H9 (cell line): ENCODE measurements at regions not wholly inside any gene's neighbourhood (a gene's known extent, or its start where the extent isn't known, plus 50 kb on each side); places are given as distances from the start of the nearest gene placed in this dataset.

ENCODE experiments used
- DNase-seq: peaks from one replicate; pipeline ENCODE4 v3.0.0-alpha.2; 2017
- H2AFZ ChIP-seq: one replicate; pipeline ENCODE4 v1.6.1; 2013; ENCODE audit warnings: mild to moderate bottlenecking, low read length, control low read depth, moderate library complexity
- H2AK5ac ChIP-seq: 2 replicates; pipeline ENCODE4 v1.6.1; 2013; ENCODE audit warnings: low read length, control low read depth, mixed read lengths; ENCODE audit not compliant: insufficient read length
- H2BK120ac ChIP-seq: one replicate; pipeline ENCODE4 v1.6.1; 2013; ENCODE audit warnings: low read depth, mild to moderate bottlenecking, low read length, control low read depth, inconsistent platforms; ENCODE audit not compliant: poor library complexity, severe bottlenecking
- H2BK12ac ChIP-seq: 2 replicates; pipeline ENCODE4 v1.6.1; 2013; ENCODE audit warnings: low read length, control low read depth, mixed read lengths, low read depth; ENCODE audit not compliant: insufficient read length
- H2BK15ac ChIP-seq: 2 replicates; pipeline ENCODE4 v1.6.1; 2013; ENCODE audit warnings: low read depth, low read length, control low read depth
- H2BK20ac ChIP-seq: one replicate; pipeline ENCODE4 v1.6.1; 2013; ENCODE audit warnings: low read depth, mild to moderate bottlenecking, low read length, control low read depth, inconsistent platforms; ENCODE audit not compliant: poor library complexity, severe bottlenecking
- H2BK5ac ChIP-seq: 2 replicates; pipeline ENCODE4 v1.6.1; 2013; ENCODE audit warnings: low read length, control low read depth, mixed read lengths; ENCODE audit not compliant: insufficient read length
- H3K14ac ChIP-seq: 2 replicates; pipeline ENCODE4 v1.6.1; 2013; ENCODE audit warnings: low read length, control low read depth; ENCODE audit not compliant: insufficient read depth
- H3K18ac ChIP-seq: 2 replicates; pipeline ENCODE4 v1.6.1; 2013; ENCODE audit warnings: low read depth, mild to moderate bottlenecking, mixed read lengths, low read length, control low read depth; ENCODE audit not compliant: insufficient read length
- H3K23ac ChIP-seq: 2 replicates; pipeline ENCODE4 v1.6.1; 2013; ENCODE audit warnings: low read length, control low read depth, mixed read lengths, low read depth; ENCODE audit not compliant: insufficient read length
- H3K23me2 ChIP-seq: 2 replicates; pipeline ENCODE4 v1.6.1; 2013; ENCODE audit warnings: low read depth, mild to moderate bottlenecking, mixed read lengths, low read length, control low read depth; ENCODE audit not compliant: insufficient read length, poor library complexity, severe bottlenecking
- H3K27ac ChIP-seq: 2 replicates; pipeline ENCODE4 v1.5.1; 2013; ENCODE audit warnings: low read length, control low read depth, mixed read lengths, low read depth; ENCODE audit not compliant: insufficient read length
- H3K27me3 ChIP-seq: 2 replicates; pipeline ENCODE4 v1.6.1; 2013; ENCODE audit warnings: low read length, control low read depth, inconsistent platforms; ENCODE audit not compliant: insufficient read depth
- H3K4ac ChIP-seq: 2 replicates; pipeline ENCODE4 v1.6.1; 2013; ENCODE audit warnings: low read depth, mild to moderate bottlenecking, control low read depth, inconsistent platforms, low read length, moderate library complexity
- H3K4me1 ChIP-seq: 2 replicates; pipeline ENCODE4 v1.6.1; 2013; ENCODE audit warnings: low read length, control low read depth, inconsistent platforms; ENCODE audit not compliant: insufficient read depth
- H3K4me2 ChIP-seq: 2 replicates; pipeline ENCODE4 v1.6.1; 2013; ENCODE audit warnings: low read length, control low read depth, mixed read lengths; ENCODE audit not compliant: insufficient read length, insufficient read depth
- H3K56ac ChIP-seq: 2 replicates; pipeline ENCODE4 v1.6.1; 2013; ENCODE audit warnings: low read depth, mild to moderate bottlenecking, mixed read lengths, low read length, control low read depth; ENCODE audit not compliant: insufficient read length
- H3K79me1 ChIP-seq: 2 replicates; pipeline ENCODE4 v1.6.1; 2013; ENCODE audit warnings: low read depth, mild to moderate bottlenecking, moderate library complexity, low read length, control low read depth, inconsistent platforms; ENCODE audit not compliant: insufficient read depth, poor library complexity, severe bottlenecking
- H3K79me2 ChIP-seq: 2 replicates; pipeline ENCODE4 v1.6.1; 2013; ENCODE audit warnings: low read length, control low read depth, inconsistent platforms; ENCODE audit not compliant: insufficient read depth
- H3K9ac ChIP-seq: 2 replicates; pipeline ENCODE4 v1.6.1; 2013; ENCODE audit warnings: low read length, control low read depth, mixed read lengths; ENCODE audit not compliant: insufficient read length; ENCODE audit errors: extremely low read depth
- H3K9me3 ChIP-seq: one replicate; pipeline ENCODE4 v1.6.1; 2013; ENCODE audit warnings: low read depth, low read length, inconsistent platforms; ENCODE audit not compliant: control insufficient read depth
- H3T11ph ChIP-seq: one replicate; pipeline ENCODE4 v1.6.1; 2013; ENCODE audit warnings: mild to moderate bottlenecking, low read length, control low read depth, inconsistent platforms
- H4K20me1 ChIP-seq: one replicate; pipeline ENCODE4 v1.6.1; 2013; ENCODE audit not compliant: control insufficient read depth, insufficient read length, insufficient read depth
- H4K5ac ChIP-seq: 2 replicates; pipeline ENCODE4 v1.6.1; 2013; ENCODE audit warnings: low read depth, mild to moderate bottlenecking, mixed read lengths, low read length, control low read depth; ENCODE audit not compliant: insufficient read length
- H4K8ac ChIP-seq: replicated peaks from 2 replicates; pipeline ENCODE4 v1.6.1; 2013; ENCODE audit warnings: low read length, control low read depth, mixed read lengths, low read depth; ENCODE audit not compliant: insufficient read length
- H4K91ac ChIP-seq: 2 replicates; pipeline ENCODE4 v1.6.1; 2013; ENCODE audit warnings: low read depth, mild to moderate bottlenecking, moderate library complexity, mixed read lengths, low read length, control low read depth; ENCODE audit not compliant: insufficient read length
- H3K27ac Mint-ChIP-seq, 3 experiments: 2 replicates in 2 of 3; 3 replicates in 1 of 3; pipeline ENCODE4 v1.8.0; 2020 to 2021; ENCODE audit warnings: mixed read lengths in 3 of 3, mild to moderate bottlenecking in 1 of 3, moderate library complexity in 1 of 3
- H3K27me3 Mint-ChIP-seq: 2 replicates; pipeline ENCODE4 v1.8.0; 2021; ENCODE audit warnings: low read depth, mild to moderate bottlenecking, moderate library complexity, mixed read lengths
- H3K36me3 Mint-ChIP-seq, 3 experiments: 2 replicates in 2 of 3; 3 replicates in 1 of 3; pipeline ENCODE4 v1.8.0; 2020 to 2021; ENCODE audit warnings: low read depth in 3 of 3, mixed read lengths in 3 of 3; ENCODE audit not compliant: insufficient read depth in 1 of 3
- H3K4me1 Mint-ChIP-seq, 2 experiments: 2 replicates each; pipeline ENCODE4 v1.8.0; 2020; ENCODE audit warnings: mixed read lengths in 2 of 2
- H3K4me3 Mint-ChIP-seq, 2 experiments: 2 replicates in 1 of 2; 3 replicates in 1 of 2; pipeline ENCODE4 v1.8.0; 2020 to 2021; ENCODE audit warnings: mild to moderate bottlenecking in 2 of 2, mixed read lengths in 2 of 2, moderate library complexity in 1 of 2
- H3K9me3 Mint-ChIP-seq, 2 experiments: 2 replicates in 1 of 2; 3 replicates in 1 of 2; pipeline ENCODE4 v1.8.0; 2020; ENCODE audit warnings: mild to moderate bottlenecking in 2 of 2, mixed read lengths in 2 of 2, moderate library complexity in 1 of 2
- WGBS: extraction: QIAGEN DNeasy Blood & Tissue Kit; methylation state at CpG from one replicate; pipeline ENCODE4 v1.1.7; 2013; ENCODE audit warnings: missing lambda C conversion rate, low lambda C conversion rate, mixed read lengths; ENCODE audit not compliant: insufficient read length; ENCODE audit errors: extremely low coverage; 5-methylcytosine and 5-hydroxymethylcytosine counted together
- TF ChIP-seq, protein P1 (sequence below): fragments of 200-600 bp; sonication (generic); conservative IDR thresholded peaks from 3 replicates; pipeline ENCODE4 v1.8.0; 2021; ENCODE audit warnings: antibody characterized with exemption, mild to moderate bottlenecking

DNA sequence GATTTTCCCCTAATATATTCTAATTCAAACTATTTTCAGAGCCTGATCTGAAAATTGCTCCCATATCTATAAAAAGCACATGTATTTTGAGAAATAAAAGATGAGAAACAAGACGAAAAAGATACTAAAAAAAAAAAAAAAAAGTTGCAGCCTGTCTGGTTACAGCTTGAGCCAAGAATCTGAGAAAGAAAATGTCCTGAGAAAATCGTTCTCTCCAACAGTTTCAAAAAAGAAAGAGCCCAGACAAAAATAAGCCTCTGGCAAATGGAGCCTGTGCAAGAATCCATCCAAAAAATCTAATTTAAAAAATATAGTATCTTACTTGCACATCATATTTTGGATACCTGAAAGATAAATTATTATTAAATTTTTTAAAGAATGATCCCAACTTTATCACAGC lies 163.0 kb upstream of the TBL1X start:
- H4K8ac ChIP-seq = no peak overlapping the region

More for the DNA sequence above, 163.0 kb upstream of the TBL1X start:
- Histone ChIP-seq H3K23ac (no peak overlapping the region), H3K9me3 (no peaks in the 10 kb centered on the region), H3K27me3 (no peaks in the 10 kb centered on the region), H3K4ac (no peak overlapping the region), H2BK12ac (no peak overlapping the region), H2AK5ac (no peak overlapping the region), H2BK15ac (no peak overlapping the region), H4K20me1 (no peaks in the 10 kb centered on the region), H4K5ac (no peak overlapping the region), H3K18ac (no peak overlapping the region), H3K79me2 (no peaks in the 10 kb centered on the region), H3K27ac (no peak overlapping the region), H3T11ph (no peak overlapping the region), H3K23me2 (peaks cover 3% of the 10 kb centered on the region), H3K4me2 (no peak overlapping the region), H3K9ac (no peak overlapping the region), H2BK120ac (no peak overlapping the region), H2BK20ac (no peak overlapping the region), H3K56ac (no peak overlapping the region), H4K91ac (no peak overlapping the region), H2AFZ (no peak overlapping the region), H3K79me1 (no peaks in the 10 kb centered on the region), H3K4me1 (no peaks in the 10 kb centered on the region), H3K14ac (no peak overlapping the region), H2BK5ac (no peak overlapping the region)
- Mint-ChIP-seq H3K4me1 (no peaks in the 10 kb centered on the region), H3K9me3 (peaks cover 10 to 44% of the 10 kb centered on the region in 2 experiments), H3K27me3 (peaks cover 5% of the 10 kb centered on the region), H3K4me3 (no peak overlapping the region), H3K27ac (no peak overlapping the region), H3K36me3 (peaks cover 0 to 11% (median 5%) of the 10 kb centered on the region in 3 experiments; a peak in 3 of 7 replicates)
- WGBS = no CpG with 5 or more reads among the region's 2 CpGs
- TF ChIP-seq, protein P1, sequence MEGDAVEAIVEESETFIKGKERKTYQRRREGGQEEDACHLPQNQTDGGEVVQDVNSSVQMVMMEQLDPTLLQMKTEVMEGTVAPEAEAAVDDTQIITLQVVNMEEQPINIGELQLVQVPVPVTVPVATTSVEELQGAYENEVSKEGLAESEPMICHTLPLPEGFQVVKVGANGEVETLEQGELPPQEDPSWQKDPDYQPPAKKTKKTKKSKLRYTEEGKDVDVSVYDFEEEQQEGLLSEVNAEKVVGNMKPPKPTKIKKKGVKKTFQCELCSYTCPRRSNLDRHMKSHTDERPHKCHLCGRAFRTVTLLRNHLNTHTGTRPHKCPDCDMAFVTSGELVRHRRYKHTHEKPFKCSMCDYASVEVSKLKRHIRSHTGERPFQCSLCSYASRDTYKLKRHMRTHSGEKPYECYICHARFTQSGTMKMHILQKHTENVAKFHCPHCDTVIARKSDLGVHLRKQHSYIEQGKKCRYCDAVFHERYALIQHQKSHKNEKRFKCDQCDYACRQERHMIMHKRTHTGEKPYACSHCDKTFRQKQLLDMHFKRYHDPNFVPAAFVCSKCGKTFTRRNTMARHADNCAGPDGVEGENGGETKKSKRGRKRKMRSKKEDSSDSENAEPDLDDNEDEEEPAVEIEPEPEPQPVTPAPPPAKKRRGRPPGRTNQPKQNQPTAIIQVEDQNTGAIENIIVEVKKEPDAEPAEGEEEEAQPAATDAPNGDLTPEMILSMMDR = no peak
- no peak for DNase-seq
